Breast epithelium (tissue), 3 donors: ENCODE measurements at regions not wholly inside any gene's neighbourhood (a gene's known extent, or its start where the extent isn't known, plus 50 kb on each side); places are given as distances from the start of the nearest gene placed in this dataset.

Experiments used
- POLR2A ChIP-seq: fragments of 450-650 bp; IDR thresholded peaks from one replicate; pipeline ENCODE4 v1.6.1; 2016; ENCODE audit warnings: antibody characterized with exemption, mild to moderate bottlenecking, moderate library complexity
- POLR2AphosphoS5 ChIP-seq, 3 donors: sonication (generic); formaldehyde crosslinking; IDR thresholded peaks; one replicate each; pipeline ENCODE4 v1.6.1; 2017; ENCODE audit warnings: antibody characterized with exemption in 3 of 3
- TF ChIP-seq, protein P1 (sequence below), 3 donors: fragments of 450-650 bp; IDR thresholded peaks; one replicate each; pipeline ENCODE4 v1.5.1; 2016 to 2017; ENCODE audit warnings: antibody characterized with exemption in 3 of 3, mild to moderate bottlenecking in 3 of 3, moderate library complexity in 3 of 3

DNA sequence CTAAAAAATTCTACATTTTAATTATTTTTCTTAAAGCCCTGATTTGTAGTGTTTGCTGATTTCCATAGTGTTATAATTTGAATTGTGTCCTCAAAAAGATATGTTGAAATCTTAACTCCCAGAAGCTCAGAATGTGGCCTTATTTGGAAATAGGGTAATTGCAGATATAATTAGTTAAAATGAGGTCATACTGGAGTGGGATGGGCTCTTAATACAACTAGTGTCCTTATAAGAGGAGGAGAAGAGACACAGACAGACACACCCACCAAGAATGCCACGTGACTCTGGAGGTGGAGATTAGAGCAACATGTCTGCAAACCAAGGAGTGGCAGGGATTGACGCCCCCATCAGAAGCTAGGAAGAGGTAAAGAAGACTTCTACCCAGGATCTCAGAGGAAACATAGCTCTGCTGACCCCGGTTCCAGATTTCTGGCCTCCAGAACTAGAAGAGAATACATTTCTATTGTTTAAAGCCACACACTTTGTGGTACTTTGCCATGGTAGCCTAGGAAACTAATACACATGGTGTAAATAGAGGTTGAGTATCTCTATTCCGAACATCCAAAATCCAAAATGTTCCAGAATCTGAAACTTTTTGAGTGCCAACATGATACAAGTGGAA, 70.5 kb upstream of the IRF2 start:
- TF ChIP-seq, protein P1, sequence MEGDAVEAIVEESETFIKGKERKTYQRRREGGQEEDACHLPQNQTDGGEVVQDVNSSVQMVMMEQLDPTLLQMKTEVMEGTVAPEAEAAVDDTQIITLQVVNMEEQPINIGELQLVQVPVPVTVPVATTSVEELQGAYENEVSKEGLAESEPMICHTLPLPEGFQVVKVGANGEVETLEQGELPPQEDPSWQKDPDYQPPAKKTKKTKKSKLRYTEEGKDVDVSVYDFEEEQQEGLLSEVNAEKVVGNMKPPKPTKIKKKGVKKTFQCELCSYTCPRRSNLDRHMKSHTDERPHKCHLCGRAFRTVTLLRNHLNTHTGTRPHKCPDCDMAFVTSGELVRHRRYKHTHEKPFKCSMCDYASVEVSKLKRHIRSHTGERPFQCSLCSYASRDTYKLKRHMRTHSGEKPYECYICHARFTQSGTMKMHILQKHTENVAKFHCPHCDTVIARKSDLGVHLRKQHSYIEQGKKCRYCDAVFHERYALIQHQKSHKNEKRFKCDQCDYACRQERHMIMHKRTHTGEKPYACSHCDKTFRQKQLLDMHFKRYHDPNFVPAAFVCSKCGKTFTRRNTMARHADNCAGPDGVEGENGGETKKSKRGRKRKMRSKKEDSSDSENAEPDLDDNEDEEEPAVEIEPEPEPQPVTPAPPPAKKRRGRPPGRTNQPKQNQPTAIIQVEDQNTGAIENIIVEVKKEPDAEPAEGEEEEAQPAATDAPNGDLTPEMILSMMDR (IDR thresholded peaks at IDR 0.05) = no peak
- no peak for TF ChIP-seq POLR2AphosphoS5 (IDR thresholded peaks at IDR 0.05)
- no peak for TF ChIP-seq POLR2A
